Fibroblast of the aortic adventitia (primary cell): ENCODE measurements at regions not wholly inside any gene's neighbourhood (a gene's known extent, or its start where the extent isn't known, plus 50 kb on each side); places are given as distances from the start of the nearest gene placed in this dataset.
A peak's percentile ranks its signal among the peaks of the same experiment; 100 is the strongest.

ENCODE experiments used
- DNase-seq: peaks from one replicate; pipeline ENCODE4 v3.0.0-alpha.2; 2010; ENCODE audit warnings: low read depth
- H3K4me3 ChIP-seq: 2 replicates; pipeline ENCODE4 v1.5.1; 2011; ENCODE audit warnings: low read depth, mild to moderate bottlenecking, control low read depth, low read length, moderate library complexity
- CTCF ChIP-seq: IDR thresholded peaks from 2 replicates; pipeline ENCODE4 v1.5.1; 2011; ENCODE audit warnings: mild to moderate bottlenecking, low read length, control low read depth, inconsistent platforms; ENCODE audit not compliant: insufficient read depth

GRCh38 chr2:219692521-219692920 lies 65.1 kb downstream of the SLC4A3 start:
- no peak for TF ChIP-seq CTCF
- no peak overlapping the region for H3K4me3 ChIP-seq
- no peak for DNase-seq

DNA sequence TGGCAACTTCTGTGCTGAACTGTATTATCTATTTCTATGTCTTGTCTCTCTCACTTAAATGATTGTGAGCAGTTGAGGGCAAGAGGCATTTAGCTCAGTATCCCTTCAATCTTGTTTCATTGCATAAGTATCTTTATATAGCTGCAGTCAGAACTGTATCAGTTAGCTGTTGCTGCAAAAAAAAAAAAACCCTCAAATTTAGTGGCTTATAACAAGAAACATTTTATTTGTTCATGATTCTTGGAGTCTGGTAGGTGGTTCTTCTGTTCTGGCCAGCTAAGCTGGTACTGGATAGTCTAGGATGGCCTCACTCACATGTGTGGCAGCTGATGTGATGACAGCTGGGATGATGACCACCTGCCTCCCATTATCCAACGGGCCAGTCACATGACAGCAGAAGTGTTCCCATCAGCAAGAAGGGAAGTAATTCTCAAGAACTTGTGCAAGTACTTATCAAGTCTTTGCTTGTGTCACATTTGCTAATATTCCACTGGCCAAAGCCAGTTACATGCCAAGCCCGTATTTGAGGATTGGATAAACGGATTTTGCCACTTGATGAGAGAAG lies 67.8 kb downstream of the SLC4A3 start:
- no peak for DNase-seq
- TF ChIP-seq CTCF = no peak
- H3K4me3 ChIP-seq = no peak overlapping the region

GRCh38 chr2:219697811-219698747 lies 70.6 kb downstream of the SLC4A3 start:
- no peak for TF ChIP-seq CTCF
- no peak overlapping the region for H3K4me3 ChIP-seq
- peak; percentile 41 for DNase-seq

GRCh38 chr2:219698748-219699439 lies 71.5 kb downstream of the SLC4A3 start:
- H3K4me3 ChIP-seq = no peak overlapping the region
- DNase-seq = no peak
- TF ChIP-seq CTCF = no peak

- no peak overlapping the region for H3K4me3 ChIP-seq
- no peak for TF ChIP-seq CTCF
- DNase-seq = no peak
These were observed 72.0 kb downstream of the SLC4A3 start for GRCh38 chr2:219699440-219699821.

- DNase-seq = peak; percentile 78
- no peak overlapping the region for H3K4me3 ChIP-seq
- TF ChIP-seq CTCF = no peak
These were observed 74.6 kb downstream of the SLC4A3 start for GRCh38 chr2:219701847-219702634.
